PFSK-1 (cell line): ENCODE measurements at regions not wholly inside any gene's neighbourhood (a gene's known extent, or its start where the extent isn't known, plus 50 kb on each side); places are given as distances from the start of the nearest gene placed in this dataset.

Source experiments
- FOXP2 ChIP-seq: optimal IDR thresholded peaks from 2 replicates; pipeline ENCODE3; 2011; ENCODE audit warnings: borderline replicate concordance, control low read depth, inconsistent platforms; ENCODE audit not compliant: insufficient read depth; ENCODE audit errors: extremely low read length, extremely low read depth
- POLR2AphosphoS5 ChIP-seq: IDR thresholded peaks from 2 replicates; pipeline ENCODE4 v1.6.1; 2012; ENCODE audit warnings: low read depth, mild to moderate bottlenecking, control low read depth, low read length, moderate library complexity
- REST ChIP-seq, 2 experiments: IDR thresholded peaks; 2 replicates each; pipeline versions ENCODE4 v1.6.1 to v1.8.0; 2011 to 2012; ENCODE audit warnings: low read depth in 2 of 2, low read length in 2 of 2, control low read depth in 1 of 2, inconsistent platforms in 1 of 2, mild to moderate bottlenecking in 1 of 2, moderate library complexity in 1 of 2; ENCODE audit not compliant: insufficient read depth in 1 of 2
- SIN3A ChIP-seq: IDR thresholded peaks from 2 replicates; pipeline ENCODE4 v1.6.1; 2012; ENCODE audit warnings: mild to moderate bottlenecking, low read length, moderate library complexity, borderline replicate concordance; ENCODE audit not compliant: insufficient read depth
- TAF1 ChIP-seq: IDR thresholded peaks from 2 replicates; pipeline ENCODE4 v1.6.1; 2012; ENCODE audit warnings: low read length, control low read depth, borderline replicate concordance; ENCODE audit not compliant: insufficient read depth

- no peak for TF ChIP-seq SIN3A
- TF ChIP-seq REST (IDR thresholded peaks at IDR 0.05; ENCODE audit: insufficient read depth in 1 of 2, low read depth in 2 of 2, low read length in 2 of 2): no peak
- no peak for TF ChIP-seq TAF1
- no peak for TF ChIP-seq POLR2AphosphoS5
- no peak for TF ChIP-seq FOXP2
These were observed 436.6 kb downstream of the DTWD2 start for GRCh38 chr5:118551716-118552115.
